NCI-H146 treated with DMSO at 0.1 percent for 48 hours (cell line): ENCODE measurements at regions not wholly inside any gene's neighbourhood (a gene's known extent, or its start where the extent isn't known, plus 50 kb on each side); places are given as distances from the start of the nearest gene placed in this dataset.
"Not testable (repeated sequence)": the region's sequence is repeated elsewhere in the genome, so short reads cannot be mapped to it uniquely, and the experiment has no call there.

Experiments used
- DNase-seq: peaks from one replicate; lab custom pipeline; 2025; ENCODE audit not compliant: unreplicated experiment; lab: John Stamatoyannopoulos, UW

DNA sequence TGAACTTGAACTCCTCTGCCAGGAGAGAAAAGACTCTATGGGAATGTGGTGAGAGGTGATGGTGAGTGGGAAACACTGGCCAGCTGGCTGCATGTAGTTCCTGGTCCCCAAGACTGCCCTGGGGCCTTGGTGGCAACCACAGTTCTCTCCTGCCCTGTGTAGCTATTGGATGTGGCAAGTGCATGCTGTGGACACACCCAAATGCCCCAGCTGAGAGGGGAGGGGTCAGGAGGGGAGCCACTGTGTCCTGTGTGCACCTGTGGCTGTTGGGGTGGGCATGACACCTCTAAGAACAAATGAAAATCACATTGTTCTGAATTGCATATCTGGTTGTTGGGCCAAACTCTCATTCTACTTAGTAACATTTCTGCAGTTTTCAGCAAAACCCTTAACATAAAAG is 409.6 kb downstream of the NSUN3 start:
- no peak for DNase-seq

DNA sequence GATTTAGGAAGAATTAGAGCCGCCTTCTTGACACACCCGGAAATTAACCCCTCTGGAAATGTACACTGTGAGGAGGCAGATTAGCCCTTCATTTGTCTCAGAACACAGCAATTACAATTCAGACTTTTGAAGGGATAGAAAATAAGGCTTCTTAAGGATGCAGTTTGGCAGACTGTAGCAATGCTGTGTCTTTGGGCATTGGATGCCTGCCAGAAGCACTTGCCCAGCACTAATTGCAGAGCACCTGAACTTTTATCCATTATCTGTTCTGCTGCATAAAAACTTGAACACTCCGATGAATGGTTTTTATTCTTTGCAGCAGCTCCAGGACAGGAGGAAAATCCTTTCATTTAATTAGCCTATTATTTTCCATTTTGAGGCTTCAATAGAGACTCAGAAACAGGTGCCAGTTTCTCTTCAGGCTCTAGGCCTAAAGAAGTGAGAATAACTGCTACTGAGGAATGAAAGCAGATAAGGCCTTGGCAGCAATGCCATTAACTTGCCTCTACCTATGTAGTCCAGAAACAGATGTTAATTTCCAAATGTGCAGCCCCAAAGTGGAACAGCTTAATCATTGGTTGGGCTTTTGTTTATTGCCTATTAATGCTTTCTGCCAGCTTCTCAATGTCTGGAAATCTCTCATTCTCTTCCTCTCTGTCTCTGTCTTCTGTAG is 418.5 kb downstream of the NSUN3 start:
- no peak for DNase-seq

DNA sequence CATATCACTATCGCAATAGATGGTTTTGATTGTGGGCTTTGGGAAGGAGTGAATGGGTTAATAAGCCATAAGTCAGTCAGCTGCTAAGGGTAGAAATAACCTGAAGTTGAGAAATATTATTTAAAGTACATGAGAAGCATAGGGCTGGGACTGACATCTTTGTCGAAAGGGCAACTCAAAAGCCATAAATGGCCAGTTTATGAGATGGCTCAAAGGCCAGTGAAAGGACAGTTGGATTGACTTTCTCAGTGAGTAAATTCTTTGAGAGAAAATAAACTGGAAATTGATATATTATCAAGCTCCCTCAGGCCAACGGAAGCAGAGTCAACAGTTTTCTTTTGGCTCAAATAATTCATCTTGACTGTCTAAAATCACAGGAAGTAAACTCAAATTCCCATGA is 419.8 kb downstream of the NSUN3 start:
- DNase-seq: no peak

DNA sequence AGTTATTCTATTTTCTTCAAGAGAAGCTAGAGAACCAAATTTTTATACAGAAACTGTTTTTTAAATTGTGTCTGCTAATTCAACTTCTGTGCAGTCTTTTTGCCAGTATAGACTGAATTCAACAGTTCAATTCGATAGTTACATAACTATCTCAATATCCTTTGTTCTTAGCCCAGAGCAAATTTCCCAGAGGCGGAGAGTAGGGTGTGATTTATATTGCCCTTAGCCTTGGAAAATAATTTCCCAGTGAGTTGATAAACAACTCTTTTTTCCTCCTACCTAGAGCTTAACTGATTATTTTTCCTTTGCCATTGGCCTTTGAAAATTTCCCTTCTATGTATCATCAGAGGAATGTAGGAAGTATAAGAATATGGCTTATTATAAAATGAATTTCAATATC is 420.5 kb downstream of the NSUN3 start:
- no peak for DNase-seq

DNA sequence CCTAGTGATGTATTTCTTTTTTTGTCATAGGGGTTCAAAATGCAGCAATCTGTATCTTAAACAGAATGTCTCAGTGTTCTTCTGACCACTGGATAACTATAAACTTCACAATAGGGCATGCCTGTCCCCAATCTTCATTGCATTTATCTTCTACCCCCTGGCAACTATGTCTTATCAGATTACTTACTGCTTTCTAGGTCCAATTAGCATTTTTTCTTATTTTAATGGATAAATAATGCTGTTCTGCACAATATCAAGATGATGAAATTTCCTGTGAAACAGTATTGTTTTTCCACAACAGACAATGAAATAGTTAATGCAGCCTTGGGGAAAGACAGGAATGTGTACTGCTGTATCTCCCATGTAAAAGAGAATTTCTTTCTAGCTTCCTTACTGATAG is 432.1 kb downstream of the NSUN3 start:
- DNase-seq: no peak

DNA sequence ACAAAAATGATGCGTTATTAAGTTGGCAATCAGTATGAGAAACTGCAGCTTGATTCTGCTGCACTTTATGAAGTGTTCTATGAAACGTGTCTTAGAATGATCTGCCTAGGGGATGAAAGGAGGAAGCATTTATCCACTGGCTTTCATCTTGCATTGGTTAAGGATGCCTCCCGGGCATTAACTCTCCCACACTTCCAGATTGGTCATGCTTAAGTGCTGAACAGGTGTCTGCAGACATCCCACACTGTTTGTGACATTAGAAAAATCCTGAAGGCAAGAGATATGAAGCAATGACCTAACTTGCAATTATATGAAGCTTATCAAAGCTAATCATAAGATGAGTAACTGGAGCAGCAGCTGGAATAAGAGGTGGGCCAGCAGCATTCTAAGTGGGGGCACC is 437.3 kb downstream of the NSUN3 start:
- no peak for DNase-seq

DNA sequence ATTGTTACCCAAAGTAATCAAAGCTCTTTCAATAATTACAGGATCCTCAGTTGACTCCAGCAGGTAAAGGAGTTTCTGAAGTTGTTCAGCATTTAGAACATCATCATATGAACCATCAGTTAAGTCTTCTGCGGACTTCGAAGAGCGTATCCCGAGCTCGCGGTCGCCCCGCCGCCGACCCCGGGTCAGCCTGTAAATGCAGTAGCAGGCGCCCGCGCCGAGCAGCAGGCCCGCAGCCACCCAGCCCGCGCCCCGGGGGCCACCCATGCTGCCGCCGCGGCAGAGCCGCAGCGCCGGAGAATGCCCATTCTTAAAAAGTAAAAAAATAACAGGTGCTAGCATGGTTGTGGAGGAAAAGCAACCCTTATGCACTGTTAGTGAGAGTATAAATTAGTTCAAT is 444.5 kb downstream of the NSUN3 start:
- DNase-seq: not testable (repeated sequence)

DNA sequence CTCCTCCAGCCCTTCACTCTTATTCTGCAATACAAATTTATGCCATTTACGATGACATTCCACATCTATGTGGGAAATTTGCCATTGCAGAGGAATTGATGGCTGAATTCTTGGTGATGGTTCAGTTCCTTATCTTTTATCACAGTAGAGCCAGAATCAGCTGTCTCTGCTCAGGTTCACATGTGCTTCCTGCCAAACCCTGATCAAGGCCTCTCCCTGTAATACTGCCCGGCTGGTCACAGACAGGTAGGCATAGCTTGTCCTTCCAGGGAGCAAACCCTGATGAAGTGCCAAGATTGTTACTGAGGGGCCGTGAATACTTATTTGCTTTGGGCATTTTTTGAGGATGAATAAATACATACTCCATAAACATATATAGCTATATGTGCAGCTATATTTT is 450.0 kb downstream of the NSUN3 start:
- no peak for DNase-seq

DNA sequence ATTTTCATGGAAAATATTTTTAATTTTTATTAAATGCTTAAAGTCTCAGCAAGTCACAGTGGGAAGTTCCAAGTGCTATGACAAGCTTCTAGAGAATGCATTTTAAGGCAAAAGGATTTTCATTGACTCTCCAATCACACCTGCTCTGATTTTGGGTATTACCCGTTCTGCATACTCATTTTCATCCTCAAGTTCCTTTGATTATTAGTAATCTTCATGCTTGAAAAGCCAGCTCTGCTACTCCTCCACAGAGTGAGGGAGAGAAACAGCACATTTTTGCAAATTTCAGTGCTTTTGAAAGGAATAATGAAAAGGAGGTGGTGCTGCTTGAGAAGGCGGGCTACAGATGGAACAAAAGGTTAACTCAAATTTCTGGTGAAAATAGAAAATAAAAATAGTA is 450.7 kb downstream of the NSUN3 start:
- no peak for DNase-seq

DNA sequence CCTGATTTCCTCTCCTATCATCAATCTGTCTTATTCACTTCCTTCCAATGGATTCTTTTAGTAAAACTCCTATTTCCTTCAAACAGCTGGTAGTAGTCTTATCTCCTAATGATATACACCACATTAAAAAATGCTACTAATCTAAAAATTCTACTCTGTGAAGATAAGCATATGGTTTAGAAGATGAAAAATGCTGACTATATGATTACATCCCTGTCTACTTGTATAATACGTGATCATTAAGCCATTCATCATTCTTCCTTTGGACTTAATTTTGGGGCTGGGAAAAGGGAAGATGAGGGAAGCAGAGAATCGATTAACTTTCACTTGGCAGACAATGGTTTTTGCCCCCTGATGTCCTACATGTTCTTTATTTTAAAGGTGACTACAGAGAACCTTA is 453.1 kb downstream of the NSUN3 start:
- DNase-seq: no peak

DNA sequence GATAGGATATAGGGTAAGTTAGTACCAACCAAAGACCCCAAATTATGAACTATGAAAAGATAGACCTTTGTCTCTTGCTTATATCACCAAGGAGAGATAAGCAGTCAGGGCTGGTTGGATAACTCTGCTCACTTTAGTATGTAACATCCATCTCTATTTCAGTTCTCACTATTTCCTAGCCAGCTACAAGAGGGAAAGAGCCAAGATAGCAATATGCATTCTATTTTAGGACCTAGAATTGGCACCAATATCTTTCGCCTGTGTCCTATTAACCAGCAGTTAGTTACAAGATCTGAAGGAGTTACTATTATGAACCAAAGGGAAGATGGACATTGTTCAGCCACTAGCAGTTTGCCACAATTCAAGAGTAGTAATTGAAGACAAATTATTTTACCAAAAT is 457.5 kb downstream of the NSUN3 start:
- DNase-seq: no peak

DNA sequence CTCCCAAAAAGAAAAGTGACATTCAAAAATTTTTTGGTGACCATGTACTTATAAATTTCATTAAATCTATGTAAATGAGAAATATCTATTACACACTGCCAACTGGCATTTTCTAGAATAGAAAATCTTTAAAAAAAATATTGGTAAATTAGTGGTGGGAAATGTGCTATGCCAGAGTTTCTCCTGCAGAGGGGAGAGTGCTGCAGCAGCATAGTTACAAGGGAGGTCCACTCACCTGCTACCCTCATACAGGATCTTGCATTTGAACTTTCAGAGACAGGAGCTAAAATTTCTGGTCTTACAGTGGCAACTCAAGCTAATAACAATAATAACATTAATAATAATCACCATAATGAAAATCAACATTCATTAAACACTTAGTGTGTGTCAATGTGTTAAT is 459.6 kb downstream of the NSUN3 start:
- DNase-seq: no peak

DNA sequence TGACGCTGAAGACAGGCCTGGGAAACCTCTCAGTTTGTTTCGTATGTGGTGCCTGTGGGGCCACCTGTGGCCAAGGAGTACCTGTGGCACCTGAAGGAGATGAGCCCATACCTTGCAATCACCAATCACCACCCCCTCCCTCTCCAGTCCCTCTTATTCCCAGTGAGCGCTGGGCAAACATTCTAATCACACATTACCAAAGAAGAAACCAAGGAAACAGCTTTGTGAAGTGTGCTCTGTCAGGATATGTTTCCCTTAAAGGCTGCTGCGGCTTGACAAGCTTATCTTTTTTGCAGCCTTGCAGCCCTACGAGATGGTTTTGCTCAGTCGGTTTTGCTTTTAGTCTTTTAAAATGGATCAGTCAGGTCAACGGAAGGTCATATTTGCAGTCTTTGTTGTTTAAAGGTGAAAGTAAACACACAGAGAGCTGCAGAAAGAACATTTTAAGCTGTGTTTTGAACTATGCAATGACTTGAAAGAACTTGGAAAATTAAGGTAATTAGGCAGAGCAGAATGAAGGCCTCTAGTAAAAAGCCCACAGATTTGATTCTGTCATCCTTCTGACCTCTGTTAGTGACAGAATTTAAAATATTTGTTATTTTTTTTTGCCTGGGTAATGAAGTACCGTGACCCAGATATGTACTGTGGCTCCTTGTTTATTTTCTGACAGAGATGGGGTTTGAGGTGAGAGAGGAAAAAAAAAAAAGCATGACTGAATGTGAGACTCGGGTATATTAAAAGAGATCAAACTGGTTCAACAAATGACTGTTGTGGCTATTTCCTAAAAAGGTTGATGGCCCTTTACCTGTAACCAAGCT is 461.4 kb downstream of the NSUN3 start:
- DNase-seq: no peak

DNA sequence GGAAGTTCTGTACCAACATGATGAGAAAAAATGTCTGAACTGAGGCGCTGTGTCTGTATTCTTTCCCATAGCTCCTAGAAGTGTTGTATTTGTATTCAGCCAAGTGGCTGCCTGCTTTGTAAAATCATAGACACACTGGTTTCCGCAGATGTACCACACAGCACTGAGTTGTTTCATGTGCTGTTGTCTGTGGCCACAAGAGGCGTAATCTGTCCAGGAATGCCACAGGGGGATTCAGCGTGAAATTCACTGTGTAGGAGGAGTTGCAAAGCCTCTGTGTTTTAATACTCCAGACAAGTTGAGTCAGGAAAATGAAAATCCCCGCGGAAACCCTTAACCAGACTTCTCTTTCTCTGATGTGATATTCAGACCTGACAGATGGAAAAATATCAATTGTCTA is 462.2 kb downstream of the NSUN3 start:
- no peak for DNase-seq

DNA sequence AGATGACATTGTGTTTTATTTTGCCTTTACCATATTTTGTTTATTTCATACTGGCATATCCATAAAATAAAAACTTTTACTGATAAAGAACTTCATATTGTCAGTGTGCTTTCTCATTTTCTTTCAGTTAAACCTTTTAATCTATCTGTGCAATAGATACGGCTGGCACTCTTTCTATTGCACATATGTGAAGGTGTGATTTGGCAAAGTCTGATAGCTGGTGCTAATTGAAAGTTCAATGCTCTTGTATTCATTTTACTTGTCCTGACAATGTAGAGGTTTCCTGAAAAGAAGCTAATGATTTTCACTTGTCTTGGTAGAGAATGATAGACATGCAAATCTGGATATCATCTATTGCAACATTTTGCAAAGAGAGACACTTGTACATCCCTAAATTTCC is 467.0 kb downstream of the NSUN3 start:
- DNase-seq: no peak

DNA sequence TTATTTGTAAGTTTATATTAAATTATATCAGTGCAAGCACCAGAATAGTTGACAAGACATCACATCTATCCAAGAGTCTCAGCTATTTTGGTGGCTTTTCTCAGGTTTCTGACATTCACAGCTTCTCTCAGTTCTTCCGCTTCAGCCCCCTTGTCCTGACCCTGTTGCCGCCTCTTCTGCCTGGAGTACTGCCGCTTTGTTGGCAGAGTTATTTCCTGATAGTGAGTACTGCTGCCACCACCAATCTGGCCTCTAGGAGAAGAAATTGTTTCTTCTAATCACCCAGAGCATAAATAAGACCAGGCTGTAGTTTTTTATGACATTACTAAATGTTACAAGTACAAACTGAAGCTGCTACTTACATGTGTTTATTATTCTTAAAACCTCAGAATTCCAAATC is 470.1 kb downstream of the NSUN3 start:
- no peak for DNase-seq

DNA sequence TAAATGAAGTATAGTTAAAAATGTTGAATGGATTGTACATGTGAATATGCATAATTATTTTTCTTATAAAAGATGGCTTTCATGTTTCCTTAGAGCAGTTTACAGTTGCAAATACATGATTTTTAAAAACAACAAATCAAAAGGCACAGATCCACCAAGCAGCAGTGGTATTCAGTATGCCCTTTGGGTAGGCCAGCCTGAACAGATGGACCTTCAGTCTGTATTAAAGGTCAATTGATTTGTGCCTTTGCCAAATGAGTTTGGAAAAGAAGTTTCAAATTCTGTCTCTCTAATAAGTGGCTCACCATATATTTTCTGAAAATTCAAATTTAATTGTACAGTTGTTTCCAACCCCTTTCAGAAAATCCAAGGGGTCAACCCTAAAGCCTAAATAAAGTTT is 477.1 kb downstream of the NSUN3 start:
- no peak for DNase-seq

DNA sequence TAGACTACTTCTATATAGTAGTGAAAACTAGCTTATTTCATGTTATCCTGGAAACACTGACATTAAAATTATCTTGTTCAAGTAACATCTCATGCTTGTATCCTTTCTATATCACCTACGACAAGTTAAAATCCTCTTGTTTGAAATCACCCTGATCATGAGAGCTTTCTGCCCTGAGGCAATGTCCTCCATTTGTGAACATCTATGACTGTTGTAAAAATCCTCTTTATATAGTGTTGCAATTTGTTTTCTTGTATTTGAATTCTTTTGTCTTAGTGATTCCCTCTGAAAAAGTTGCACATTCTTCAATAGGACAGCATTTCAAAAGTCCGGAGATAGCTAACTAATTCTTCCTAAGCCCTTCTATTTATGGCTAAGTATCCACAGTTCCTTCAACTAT is 480.3 kb downstream of the NSUN3 start:
- DNase-seq: no peak

DNA sequence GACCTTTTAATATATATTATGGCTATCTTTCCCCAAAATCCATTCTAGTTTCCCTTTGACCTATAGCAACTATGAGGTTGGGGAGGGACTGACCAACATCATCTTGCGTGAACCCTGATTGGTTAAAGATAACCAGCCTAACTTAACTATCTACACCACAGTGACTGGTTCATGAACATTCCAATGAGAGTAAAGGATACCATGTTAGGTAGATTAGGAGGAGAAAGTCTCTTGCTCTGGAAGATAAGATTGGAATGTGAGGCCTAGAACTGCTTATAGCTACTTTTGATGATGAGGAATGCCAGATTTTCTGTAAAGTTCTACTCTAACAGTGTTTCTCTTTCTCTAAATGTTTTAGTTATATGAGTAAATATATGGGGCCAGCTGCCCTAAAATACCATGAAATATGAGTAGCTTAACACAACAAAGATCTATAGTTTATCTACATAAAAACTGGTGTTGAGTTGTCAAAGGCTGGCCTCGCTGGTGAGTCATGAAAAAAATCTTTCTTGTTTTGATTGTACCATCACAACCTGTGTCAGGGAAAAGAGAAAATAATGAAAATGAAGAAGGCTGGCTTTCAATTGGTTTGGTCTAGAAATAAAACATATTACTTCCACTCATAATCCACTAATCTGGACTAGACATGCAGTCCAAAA is 481.4 kb downstream of the NSUN3 start:
- DNase-seq: no peak

DNA sequence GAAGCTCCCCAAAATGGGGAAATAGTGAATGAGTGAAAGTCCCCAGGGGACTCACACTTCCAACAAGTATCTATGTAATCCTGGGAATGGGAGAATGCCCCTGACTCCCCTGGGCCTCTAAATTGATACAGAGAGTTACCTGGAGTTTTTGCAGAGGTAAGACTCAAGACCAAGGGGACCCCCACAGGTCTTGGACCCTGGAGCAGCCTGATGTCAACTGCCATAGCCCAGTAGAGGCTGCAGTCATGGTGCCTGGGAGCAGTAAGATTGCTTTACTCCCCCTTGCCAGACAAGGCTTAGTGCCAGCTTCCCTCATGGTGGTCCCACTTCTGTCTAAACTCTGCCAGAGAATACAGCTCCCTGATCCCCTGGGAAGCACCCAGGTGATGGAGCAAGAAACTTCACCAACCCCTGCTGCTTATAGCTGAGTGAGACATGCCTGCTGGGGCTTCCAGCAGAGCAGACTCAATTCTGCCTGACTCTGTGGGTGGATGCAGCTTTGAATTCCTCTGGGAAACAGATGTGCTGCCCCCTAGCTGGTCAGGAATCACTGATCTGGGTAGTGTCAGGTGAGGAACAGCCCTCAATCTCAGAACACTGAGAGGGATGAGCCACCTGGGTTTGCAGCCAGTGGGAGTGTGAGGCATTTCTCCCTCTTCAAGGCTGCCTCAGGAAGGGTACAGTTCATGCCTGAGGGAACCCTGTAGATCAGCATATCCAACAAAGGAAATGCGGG is 485.9 kb downstream of the NSUN3 start:
- no peak for DNase-seq

DNA sequence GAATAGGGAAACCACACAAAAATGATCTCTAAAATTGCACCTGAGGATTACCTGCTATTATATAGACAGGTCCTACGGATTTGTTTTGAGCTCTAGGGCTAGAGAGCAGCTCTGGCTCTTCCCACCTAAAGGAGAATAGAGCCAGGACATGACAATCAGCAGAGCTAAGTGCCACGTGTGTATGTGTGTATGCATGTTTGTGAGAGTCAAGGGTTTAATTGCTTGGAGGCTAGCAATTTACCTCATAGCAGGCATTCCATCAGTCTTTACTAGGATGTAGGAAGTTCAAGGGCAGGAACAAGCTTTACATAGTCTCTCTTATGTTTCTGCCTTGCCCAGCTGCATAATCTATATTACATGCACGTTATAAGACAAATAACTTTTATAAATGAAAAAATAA is 498.2 kb downstream of the NSUN3 start:
- no peak for DNase-seq

DNA sequence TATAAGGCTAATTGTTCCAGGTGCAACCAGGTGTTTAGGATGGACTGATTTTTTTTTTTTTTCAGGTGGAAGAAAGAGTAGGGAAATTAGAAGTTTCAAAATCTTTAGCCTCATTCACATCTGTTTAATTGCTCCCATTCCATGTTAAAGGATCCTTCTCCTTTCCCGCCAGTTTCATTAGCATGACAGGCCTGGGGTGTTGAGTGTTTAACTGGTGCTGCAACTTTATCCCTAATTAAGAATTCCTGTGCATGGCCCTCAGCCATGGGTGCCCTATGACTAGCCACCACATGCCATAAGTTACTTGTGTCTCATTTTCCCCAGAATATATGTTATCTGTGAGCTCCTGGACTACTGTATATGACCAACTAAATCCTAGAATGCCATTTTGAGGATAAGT is 501.4 kb downstream of the NSUN3 start:
- no peak for DNase-seq
